DOHH2 (cell line): ENCODE measurements at regions not wholly inside any gene's neighbourhood (a gene's known extent, or its start where the extent isn't known, plus 50 kb on each side); places are given as distances from the start of the nearest gene placed in this dataset.

Experiments
- H3F3A ChIP-seq: fragments of 200-600 bp; sonication (generic), shearing (Covaris generic); 2 replicates; pipeline ENCODE4 v1.6.0; 2016; ENCODE audit warnings: antibody characterized with exemption, mild to moderate bottlenecking; ENCODE audit not compliant: control insufficient read depth, insufficient read depth
- H3K27ac ChIP-seq: fragments of 200-600 bp; sonication (generic); 2 replicates; pipeline ENCODE4 v1.5.1; 2014; ENCODE audit warnings: low read depth, mild to moderate bottlenecking, low read length, moderate library complexity
- H3K27me3 ChIP-seq: fragments of 200-600 bp; sonication (generic); 2 replicates; pipeline ENCODE4 v1.6.1; 2014; ENCODE audit warnings: mild to moderate bottlenecking, low read length, mixed read lengths; ENCODE audit not compliant: control insufficient read depth
- H3K36me3 ChIP-seq: fragments of 200-600 bp; sonication (generic); 2 replicates; pipeline ENCODE4 v1.6.1; 2014; ENCODE audit warnings: mild to moderate bottlenecking, low read length, moderate library complexity, mixed read lengths; ENCODE audit not compliant: control insufficient read depth
- H3K4me1 ChIP-seq: fragments of 200-600 bp; sonication (generic); 2 replicates; pipeline ENCODE4 v1.6.1; 2014; ENCODE audit warnings: mild to moderate bottlenecking, low read length, mixed read lengths; ENCODE audit not compliant: control insufficient read depth
- H3K4me2 ChIP-seq: fragments of 200-600 bp; sonication (generic); 2 replicates; pipeline ENCODE4 v1.6.0; 2014; ENCODE audit warnings: mild to moderate bottlenecking, low read length, moderate library complexity
- H3K4me3 ChIP-seq: fragments of 200-600 bp; sonication (generic); 2 replicates; pipeline ENCODE4 v1.5.1; 2014; ENCODE audit warnings: mild to moderate bottlenecking, low read length, mixed read lengths
- H3K79me2 ChIP-seq: fragments of 200-600 bp; sonication (generic); 2 replicates; pipeline ENCODE4 v1.6.1; 2014; ENCODE audit warnings: mild to moderate bottlenecking, low read length, mixed read lengths; ENCODE audit not compliant: control insufficient read depth
- H3K9me2 ChIP-seq: fragments of 200-600 bp; sonication (generic); replicated peaks from 2 replicates; pipeline ENCODE4 v1.6.1; 2014; ENCODE audit warnings: mild to moderate bottlenecking, low read length, mixed read lengths; ENCODE audit not compliant: control insufficient read depth
- H3K9me3 ChIP-seq: fragments of 200-600 bp; sonication (generic); 2 replicates; pipeline ENCODE4 v1.6.1; 2014; ENCODE audit warnings: antibody characterized with exemption, low read length, mixed read lengths; ENCODE audit not compliant: control insufficient read depth, insufficient read depth
- H4K20me1 ChIP-seq: fragments of 200-600 bp; sonication (generic); 2 replicates; pipeline ENCODE4 v1.6.0; 2014; ENCODE audit warnings: low read depth, mild to moderate bottlenecking, antibody characterized with exemption, low read length, moderate library complexity; ENCODE audit not compliant: control insufficient read depth, insufficient read depth
- EZH2phosphoT487 ChIP-seq: fragments of 200-600 bp; sonication (generic); IDR thresholded peaks from 2 replicates; pipeline ENCODE4 v1.6.1; 2017; ENCODE audit warnings: borderline replicate concordance, mild to moderate bottlenecking, antibody characterized with exemption, low read length, moderate library complexity, mixed read lengths
- TF ChIP-seq, protein P1 (sequence below): fragments of 200-600 bp; sonication (generic); IDR thresholded peaks from one replicate; pipeline ENCODE4 v1.5.1; 2014; ENCODE audit warnings: antibody characterized with exemption, mild to moderate bottlenecking, low read depth, low read length; ENCODE audit not compliant: poor library complexity, severe bottlenecking

GRCh38 chr12:81811061-81811777 is 52.1 kb upstream of the PPFIA2 start:
- H3K9me3 ChIP-seq: peaks cover 6% of the 10 kb centered on the region; the same call in 1 of the 2 replicates
- no peak overlapping the region for H3K4me2 ChIP-seq
- H4K20me1 ChIP-seq: no peaks in the 10 kb centered on the region
- TF ChIP-seq EZH2phosphoT487: no peak
- TF ChIP-seq, protein P1, sequence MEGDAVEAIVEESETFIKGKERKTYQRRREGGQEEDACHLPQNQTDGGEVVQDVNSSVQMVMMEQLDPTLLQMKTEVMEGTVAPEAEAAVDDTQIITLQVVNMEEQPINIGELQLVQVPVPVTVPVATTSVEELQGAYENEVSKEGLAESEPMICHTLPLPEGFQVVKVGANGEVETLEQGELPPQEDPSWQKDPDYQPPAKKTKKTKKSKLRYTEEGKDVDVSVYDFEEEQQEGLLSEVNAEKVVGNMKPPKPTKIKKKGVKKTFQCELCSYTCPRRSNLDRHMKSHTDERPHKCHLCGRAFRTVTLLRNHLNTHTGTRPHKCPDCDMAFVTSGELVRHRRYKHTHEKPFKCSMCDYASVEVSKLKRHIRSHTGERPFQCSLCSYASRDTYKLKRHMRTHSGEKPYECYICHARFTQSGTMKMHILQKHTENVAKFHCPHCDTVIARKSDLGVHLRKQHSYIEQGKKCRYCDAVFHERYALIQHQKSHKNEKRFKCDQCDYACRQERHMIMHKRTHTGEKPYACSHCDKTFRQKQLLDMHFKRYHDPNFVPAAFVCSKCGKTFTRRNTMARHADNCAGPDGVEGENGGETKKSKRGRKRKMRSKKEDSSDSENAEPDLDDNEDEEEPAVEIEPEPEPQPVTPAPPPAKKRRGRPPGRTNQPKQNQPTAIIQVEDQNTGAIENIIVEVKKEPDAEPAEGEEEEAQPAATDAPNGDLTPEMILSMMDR: no peak
- H3K4me1 ChIP-seq: peaks cover 9% of the 10 kb centered on the region
- H3K27ac ChIP-seq: no peak overlapping the region
- H3K27me3 ChIP-seq: peaks cover 9% of the 10 kb centered on the region
- H3K9me2 ChIP-seq: no peaks in the 10 kb centered on the region
- H3K4me3 ChIP-seq: no peak overlapping the region
- no peaks in the 10 kb centered on the region for H3K79me2 ChIP-seq
- H3K36me3 ChIP-seq: no peaks in the 10 kb centered on the region
- H3F3A ChIP-seq: no peaks in the 10 kb centered on the region

DNA sequence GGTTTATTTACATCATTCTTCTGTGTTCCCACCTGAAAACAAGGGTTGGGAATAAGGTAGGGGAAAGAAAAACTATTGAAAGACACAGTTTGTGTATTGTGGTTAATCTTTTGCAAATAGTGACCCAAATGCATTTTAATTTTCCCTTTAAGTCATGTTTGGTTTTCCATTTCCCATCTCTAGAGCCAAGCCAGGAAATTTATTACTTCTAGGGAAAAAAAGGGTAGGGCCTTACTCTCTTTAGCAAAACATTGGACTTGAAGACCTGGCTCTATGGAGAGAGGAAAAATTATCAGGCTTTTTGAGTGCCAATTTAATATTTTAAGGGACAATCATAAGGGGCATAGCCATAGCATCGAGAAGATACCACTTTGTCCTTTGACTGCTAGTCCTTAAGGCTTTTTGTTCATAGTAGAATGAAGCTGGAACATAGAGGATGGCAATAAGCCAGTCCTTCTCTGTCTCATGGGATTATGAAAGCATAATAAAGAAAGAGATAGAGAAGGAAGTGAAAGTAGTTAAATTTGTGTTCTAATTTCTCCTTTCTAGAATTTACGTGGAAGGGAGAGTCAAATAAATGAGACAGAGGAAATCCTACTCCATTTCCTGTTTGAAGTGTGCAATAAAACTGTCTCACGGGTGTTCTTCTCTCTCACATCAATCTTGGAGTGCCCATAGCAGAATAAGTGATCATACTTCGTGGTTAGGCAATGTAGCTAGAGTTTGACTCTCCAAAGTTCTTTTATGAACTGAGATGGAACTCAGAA is 50.9 kb upstream of the PPFIA2 start:
- TF ChIP-seq EZH2phosphoT487: no peak
- TF ChIP-seq, protein P1: no peak
- no peak overlapping the region for H3K27ac ChIP-seq

GRCh38 chr12:81809113-81809777 is 50.1 kb upstream of the PPFIA2 start:
- Histone ChIP-seq H3K4me1 (peaks cover 9% of the 10 kb centered on the region), H3K79me2 (no peaks in the 10 kb centered on the region), H3K9me3 (peaks cover 6% of the 10 kb centered on the region; the same call in 1 of the 2 replicates), H4K20me1 (no peaks in the 10 kb centered on the region), H3K4me3 (no peak overlapping the region), H3F3A (no peaks in the 10 kb centered on the region), H3K9me2 (no peaks in the 10 kb centered on the region), H3K27ac (no peak overlapping the region), H3K27me3 (peaks cover 9% of the 10 kb centered on the region), H3K36me3 (no peaks in the 10 kb centered on the region), H3K4me2 (no peak overlapping the region)
- TF ChIP-seq EZH2phosphoT487: no peak
- TF ChIP-seq, protein P1: no peak

More for the DNA sequence above, 50.9 kb upstream of the PPFIA2 start:
- H3K36me3 ChIP-seq: no peaks in the 10 kb centered on the region
- peaks cover 9% of the 10 kb centered on the region for H3K4me1 ChIP-seq
- H3K9me3 ChIP-seq: peaks cover 6% of the 10 kb centered on the region; the same call in 1 of the 2 replicates
- no peaks in the 10 kb centered on the region for H3K79me2 ChIP-seq
- peak overlapping the region; percentile 52 for H3K4me2 ChIP-seq
- H3K4me3 ChIP-seq: peak overlapping the region; percentile 21; the same call in 1 of the 2 replicates
- no peaks in the 10 kb centered on the region for H4K20me1 ChIP-seq
- H3K9me2 ChIP-seq: no peaks in the 10 kb centered on the region
- peaks cover 9% of the 10 kb centered on the region for H3K27me3 ChIP-seq
- no peaks in the 10 kb centered on the region for H3F3A ChIP-seq
